SK-N-MC (cell line): ENCODE measurements at regions not wholly inside any gene's neighbourhood (a gene's known extent, or its start where the extent isn't known, plus 50 kb on each side); places are given as distances from the start of the nearest gene placed in this dataset.

Experiments
- EZH2 ChIP-seq: fragments of 200-600 bp; sonication (generic); IDR thresholded peaks from one replicate; pipeline ENCODE4 v1.6.1; 2017; ENCODE audit warnings: antibody characterized with exemption
- FOXP2 ChIP-seq: optimal IDR thresholded peaks from 2 replicates; pipeline ENCODE3; 2011; ENCODE audit warnings: mild to moderate bottlenecking, moderate library complexity; ENCODE audit not compliant: insufficient read depth; ENCODE audit errors: extremely low read length, control extremely low read depth
- POLR2AphosphoS5 ChIP-seq: IDR thresholded peaks from 2 replicates; pipeline ENCODE4 v1.6.1; 2012; ENCODE audit warnings: mild to moderate bottlenecking, low read depth, low read length, borderline replicate concordance

DNA sequence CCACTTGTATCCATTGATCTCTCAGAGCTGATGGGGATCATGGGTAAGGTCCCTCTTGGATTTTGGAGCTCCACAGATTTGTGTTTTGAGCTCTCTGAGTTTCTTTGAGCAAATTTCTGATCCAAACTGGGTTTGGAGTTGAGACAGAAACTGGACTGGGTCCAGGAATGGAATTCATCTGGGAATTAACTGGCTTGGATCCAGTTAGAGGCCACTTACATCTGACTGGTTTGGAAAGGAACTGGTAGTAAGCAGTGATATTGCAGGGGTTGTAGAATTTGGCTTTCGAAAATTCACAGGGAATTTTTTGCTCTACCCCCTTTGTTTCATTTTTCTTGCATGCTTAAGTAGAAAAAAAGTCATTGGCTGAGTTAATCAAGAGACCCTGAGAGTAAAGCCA, 245.6 kb downstream of the SEMA3D start:
- TF ChIP-seq POLR2AphosphoS5 (no peak), EZH2 (no peak), FOXP2 (no peak)
